ENCODE measurements at regions not wholly inside any gene's neighbourhood (a gene's known extent, or its start where the extent isn't known, plus 50 kb on each side); places are given as distances from the start of the nearest gene placed in this dataset.

- Histone ChIP-seq H2AK5ac (ENCODE audit: low read length, severe bottlenecking) (no peak overlapping the region), H3K14ac (ENCODE audit: low read length in 2 of 2) (no peak overlapping the region), H3K4me2 (ENCODE audit: low read length, poor library complexity, severe bottlenecking) (no peak overlapping the region), H2BK12ac (ENCODE audit: low read length in 2 of 2) (no peak overlapping the region), H2BK120ac (ENCODE audit: low read depth, low read length) (no peak overlapping the region), H4K91ac (ENCODE audit: low read length) (no peak overlapping the region), H3K27ac (ENCODE audit: low read length, poor library complexity, severe bottlenecking) (no peak overlapping the region), H3K4ac (ENCODE audit: low read depth in 1 of 2, low read length in 2 of 2) (no peak overlapping the region), H3K4me1 (ENCODE audit: control insufficient read depth, insufficient read depth, low read depth, low read length) (peaks cover 1% of the 10 kb centered on the region), H3K9ac (ENCODE audit: low read length) (no peak overlapping the region), H3K9me3 (ENCODE audit: control insufficient read depth, low read length) (no peaks in the 10 kb centered on the region), H3K4me3 (ENCODE audit: insufficient read depth in 1 of 2, low read depth in 1 of 2, low read length in 2 of 2) (no peak overlapping the region), H4K8ac (ENCODE audit: low read length) (no peak overlapping the region), H2AFZ (ENCODE audit: low read depth, low read length) (no peak overlapping the region), H2BK5ac (ENCODE audit: low read depth, low read length, poor library complexity, severe bottlenecking) (no peak overlapping the region), H3K18ac (ENCODE audit: low read depth in 1 of 2, low read length in 2 of 2) (no peak overlapping the region), H3K36me3 (ENCODE audit: control insufficient read depth in 1 of 2, insufficient read depth in 2 of 2, low read depth in 1 of 2, low read length in 2 of 2) (no peaks in the 10 kb centered on the region), H3K27me3 (ENCODE audit: control insufficient read depth in 1 of 2, insufficient read depth in 1 of 2, low read length in 2 of 2) (no peaks in the 10 kb centered on the region), H2BK15ac (ENCODE audit: low read depth, poor library complexity, severe bottlenecking) (no peak overlapping the region), H3K23ac (ENCODE audit: low read length in 2 of 2) (no peak overlapping the region), H3K79me1 (replicated peaks; ENCODE audit: low read length, poor library complexity, severe bottlenecking) (no peaks in the 10 kb centered on the region)
- DNase-seq, result no peak
- WGBS, result no CpG with 5 or more reads among the region's 1 CpG
These were observed 860.3 kb upstream of the NDST4 start for GRCh38 chr4:115973768-115974167.

- no peak for DNase-seq
- no CpG with 5 or more reads among the region's 2 CpGs for WGBS
- peaks cover 1% of the 10 kb centered on the region for H3K4me1 ChIP-seq (ENCODE audit: control insufficient read depth, insufficient read depth, low read depth, low read length)
These were observed 859.5 kb upstream of the NDST4 start for GRCh38 chr4:115972967-115973366.

GRCh38 chr4:115970859-115971258, 857.4 kb upstream of the NDST4 start:
- H3K79me1 ChIP-seq (replicated peaks; ENCODE audit: low read length, poor library complexity, severe bottlenecking), result no peaks in the 10 kb centered on the region
- no peak overlapping the region for H3K23ac ChIP-seq (ENCODE audit: low read length in 2 of 2)
- H3K9ac ChIP-seq (ENCODE audit: low read length), result no peak overlapping the region
- no peaks in the 10 kb centered on the region for H3K36me3 ChIP-seq (ENCODE audit: control insufficient read depth in 1 of 2, insufficient read depth in 2 of 2, low read depth in 1 of 2, low read length in 2 of 2)
- no peak overlapping the region for H3K4me2 ChIP-seq (ENCODE audit: low read length, poor library complexity, severe bottlenecking)
- H2AFZ ChIP-seq (ENCODE audit: low read depth, low read length), result no peak overlapping the region
- H3K18ac ChIP-seq (ENCODE audit: low read depth in 1 of 2, low read length in 2 of 2), result no peak overlapping the region
- H3K27me3 ChIP-seq (ENCODE audit: control insufficient read depth in 1 of 2, insufficient read depth in 1 of 2, low read length in 2 of 2), result no peaks in the 10 kb centered on the region
- no peak overlapping the region for H2BK5ac ChIP-seq (ENCODE audit: low read depth, low read length, poor library complexity, severe bottlenecking)
- H3K9me3 ChIP-seq (ENCODE audit: control insufficient read depth, low read length), result no peaks in the 10 kb centered on the region
- no peak for DNase-seq
- no peak overlapping the region for H2BK12ac ChIP-seq (ENCODE audit: low read length in 2 of 2)
- no peak overlapping the region for H2BK120ac ChIP-seq (ENCODE audit: low read depth, low read length)
- H3K4me1 ChIP-seq (ENCODE audit: control insufficient read depth, insufficient read depth, low read depth, low read length), result peaks cover 1% of the 10 kb centered on the region
- no peak overlapping the region for H3K4me3 ChIP-seq (ENCODE audit: insufficient read depth in 1 of 2, low read depth in 1 of 2, low read length in 2 of 2)
- H3K4ac ChIP-seq (ENCODE audit: low read depth in 1 of 2, low read length in 2 of 2), result no peak overlapping the region
- 100% methylated on average over 2 of the region's 2 CpGs for WGBS
- no peak overlapping the region for H4K8ac ChIP-seq (ENCODE audit: low read length)
- no peak overlapping the region for H3K27ac ChIP-seq (ENCODE audit: low read length, poor library complexity, severe bottlenecking)
- H3K14ac ChIP-seq (ENCODE audit: low read length in 2 of 2), result no peak overlapping the region
- no peak overlapping the region for H2BK15ac ChIP-seq (ENCODE audit: low read depth, poor library complexity, severe bottlenecking)
- no peak overlapping the region for H4K91ac ChIP-seq (ENCODE audit: low read length)
- no peak overlapping the region for H2AK5ac ChIP-seq (ENCODE audit: low read length, severe bottlenecking)

More at GRCh38 chr4:115972967-115973366, 859.5 kb upstream of the NDST4 start:
- H2BK120ac ChIP-seq (ENCODE audit: low read depth, low read length), result no peak overlapping the region
- H4K91ac ChIP-seq (ENCODE audit: low read length), result no peak overlapping the region
- no peak overlapping the region for H2AFZ ChIP-seq (ENCODE audit: low read depth, low read length)
- H3K23ac ChIP-seq (ENCODE audit: low read length in 2 of 2), result no peak overlapping the region
- no peaks in the 10 kb centered on the region for H3K36me3 ChIP-seq (ENCODE audit: control insufficient read depth in 1 of 2, insufficient read depth in 2 of 2, low read depth in 1 of 2, low read length in 2 of 2)
- H2BK15ac ChIP-seq (ENCODE audit: low read depth, poor library complexity, severe bottlenecking), result no peak overlapping the region
- H3K18ac ChIP-seq (ENCODE audit: low read depth in 1 of 2, low read length in 2 of 2), result no peak overlapping the region
- H3K9me3 ChIP-seq (ENCODE audit: control insufficient read depth, low read length), result no peaks in the 10 kb centered on the region
- no peak overlapping the region for H3K4me2 ChIP-seq (ENCODE audit: low read length, poor library complexity, severe bottlenecking)
- H3K27ac ChIP-seq (ENCODE audit: low read length, poor library complexity, severe bottlenecking), result no peak overlapping the region
- H2BK12ac ChIP-seq (ENCODE audit: low read length in 2 of 2), result no peak overlapping the region
- no peak overlapping the region for H4K8ac ChIP-seq (ENCODE audit: low read length)
- H3K27me3 ChIP-seq (ENCODE audit: control insufficient read depth in 1 of 2, insufficient read depth in 1 of 2, low read length in 2 of 2), result no peaks in the 10 kb centered on the region
- no peak overlapping the region for H2AK5ac ChIP-seq (ENCODE audit: low read length, severe bottlenecking)
- no peak overlapping the region for H3K4ac ChIP-seq (ENCODE audit: low read depth in 1 of 2, low read length in 2 of 2)
- H3K79me1 ChIP-seq (replicated peaks; ENCODE audit: low read length, poor library complexity, severe bottlenecking), result no peaks in the 10 kb centered on the region
- H3K14ac ChIP-seq (ENCODE audit: low read length in 2 of 2), result no peak overlapping the region
- H3K9ac ChIP-seq (ENCODE audit: low read length), result no peak overlapping the region
- H3K4me3 ChIP-seq (ENCODE audit: insufficient read depth in 1 of 2, low read depth in 1 of 2, low read length in 2 of 2), result no peak overlapping the region
- no peak overlapping the region for H2BK5ac ChIP-seq (ENCODE audit: low read depth, low read length, poor library complexity, severe bottlenecking)

- Histone ChIP-seq H2BK15ac (ENCODE audit: low read depth, poor library complexity, severe bottlenecking) (no peak overlapping the region), H3K27me3 (ENCODE audit: control insufficient read depth in 1 of 2, insufficient read depth in 1 of 2, low read length in 2 of 2) (no peaks in the 10 kb centered on the region), H3K18ac (ENCODE audit: low read depth in 1 of 2, low read length in 2 of 2) (no peak overlapping the region), H2BK120ac (ENCODE audit: low read depth, low read length) (no peak overlapping the region), H2AFZ (ENCODE audit: low read depth, low read length) (no peak overlapping the region), H3K79me1 (replicated peaks; ENCODE audit: low read length, poor library complexity, severe bottlenecking) (no peaks in the 10 kb centered on the region), H3K36me3 (ENCODE audit: control insufficient read depth in 1 of 2, insufficient read depth in 2 of 2, low read depth in 1 of 2, low read length in 2 of 2) (no peaks in the 10 kb centered on the region), H3K23ac (ENCODE audit: low read length in 2 of 2) (no peak overlapping the region), H3K4me1 (ENCODE audit: control insufficient read depth, insufficient read depth, low read depth, low read length) (peaks cover 1% of the 10 kb centered on the region), H3K14ac (ENCODE audit: low read length in 2 of 2) (no peak overlapping the region), H3K9ac (ENCODE audit: low read length) (no peak overlapping the region), H3K4me2 (ENCODE audit: low read length, poor library complexity, severe bottlenecking) (no peak overlapping the region), H2BK5ac (ENCODE audit: low read depth, low read length, poor library complexity, severe bottlenecking) (no peak overlapping the region), H4K8ac (ENCODE audit: low read length) (no peak overlapping the region), H2AK5ac (ENCODE audit: low read length, severe bottlenecking) (no peak overlapping the region), H4K91ac (ENCODE audit: low read length) (no peak overlapping the region), H3K4me3 (ENCODE audit: insufficient read depth in 1 of 2, low read depth in 1 of 2, low read length in 2 of 2) (no peak overlapping the region), H3K27ac (ENCODE audit: low read length, poor library complexity, severe bottlenecking) (no peak overlapping the region), H3K4ac (ENCODE audit: low read depth in 1 of 2, low read length in 2 of 2) (no peak overlapping the region), H2BK12ac (ENCODE audit: low read length in 2 of 2) (no peak overlapping the region), H3K9me3 (ENCODE audit: control insufficient read depth, low read length) (no peaks in the 10 kb centered on the region)
- no peak for DNase-seq
- 77% methylated on average over 1 of the region's 1 CpG for WGBS
These were observed 856.3 kb upstream of the NDST4 start for GRCh38 chr4:115969756-115970155.
